GM20000 (cell line): ENCODE measurements at regions not wholly inside any gene's neighbourhood (a gene's known extent, or its start where the extent isn't known, plus 50 kb on each side); places are given as distances from the start of the nearest gene placed in this dataset.

ENCODE experiments used
- DNase-seq: peaks from one replicate; pipeline ENCODE4 v3.0.0; 2012; ENCODE audit warnings: low spot score
- CTCF ChIP-seq: IDR thresholded peaks from 2 replicates; pipeline ENCODE4 v1.5.1; 2012; ENCODE audit warnings: mild to moderate bottlenecking, control low read depth; ENCODE audit errors: extremely low read depth, missing control alignments

- DNase-seq: no peak
- no peak for TF ChIP-seq CTCF
Measured at GRCh38 chr6:14693301-14694192, 552.3 kb upstream of the JARID2 start.

- TF ChIP-seq CTCF: no peak
- no peak for DNase-seq
Measured at GRCh38 chr6:14694308-14694707, 551.6 kb upstream of the JARID2 start.

- no peak for DNase-seq
- no peak for TF ChIP-seq CTCF
Measured at GRCh38 chr6:14695579-14695978, 550.3 kb upstream of the JARID2 start.

- TF ChIP-seq CTCF: no peak
- no peak for DNase-seq
Measured at GRCh38 chr6:14696367-14696766, 549.5 kb upstream of the JARID2 start.

- DNase-seq: no peak
- no peak for TF ChIP-seq CTCF
Measured at GRCh38 chr6:14697427-14697826, 548.4 kb upstream of the JARID2 start.

DNA sequence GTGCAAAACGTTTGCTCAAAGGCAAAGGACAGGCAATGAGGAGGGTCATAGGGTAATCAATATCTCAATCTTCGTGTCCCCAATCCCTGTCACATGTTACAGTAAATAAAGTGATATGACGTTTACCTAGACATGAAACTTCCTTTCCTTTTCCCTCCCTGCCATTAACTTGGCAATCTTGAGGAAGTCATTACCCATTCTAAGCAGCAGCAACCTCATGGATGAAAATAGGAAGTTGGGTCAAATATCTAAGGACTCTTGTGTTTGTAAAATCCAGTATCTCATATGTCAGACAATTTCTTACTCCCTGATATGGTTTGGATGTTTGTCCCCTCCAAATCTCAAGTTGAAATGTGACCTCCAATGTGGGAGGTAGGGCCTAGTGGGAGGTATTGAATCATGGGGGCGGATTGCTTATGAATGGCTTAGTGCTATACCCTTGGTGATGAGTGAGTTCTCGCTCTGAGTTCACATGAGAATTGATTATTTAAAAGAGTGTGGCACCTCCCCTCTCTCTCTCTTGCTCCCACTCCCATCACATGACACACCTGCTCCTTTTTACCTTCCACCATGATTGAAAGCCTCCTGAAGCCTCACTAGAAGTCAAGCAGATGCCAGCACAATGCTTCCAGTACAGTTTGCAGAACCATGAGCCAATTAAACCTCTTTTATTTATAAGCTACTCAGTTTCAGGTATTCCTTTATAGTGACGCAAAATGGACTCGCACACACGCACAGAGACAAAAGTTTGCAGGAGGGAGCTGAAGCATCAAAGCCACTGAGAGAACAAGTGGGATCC, 545.9 kb upstream of the JARID2 start:
- no peak for DNase-seq

More for the DNA sequence above, 545.9 kb upstream of the JARID2 start:
- TF ChIP-seq CTCF: no peak
